OCI-LY1 (cell line): ENCODE measurements at regions not wholly inside any gene's neighbourhood (a gene's known extent, or its start where the extent isn't known, plus 50 kb on each side); places are given as distances from the start of the nearest gene placed in this dataset.

Experiments used
- CTCF ChIP-seq: fragments of 200-600 bp; sonication (generic), shearing (Covaris generic); IDR thresholded peaks from 2 replicates; pipeline ENCODE4 v1.5.1; 2017; ENCODE audit warnings: mild to moderate bottlenecking, antibody characterized with exemption, low read length, moderate library complexity, mixed read lengths
- EZH2 ChIP-seq: fragments of 200-600 bp; sonication (generic), shearing (Covaris generic); IDR thresholded peaks from 2 replicates; pipeline ENCODE4 v1.8.0; 2017; ENCODE audit warnings: borderline replicate concordance, mixed run types, mild to moderate bottlenecking, antibody characterized with exemption, low read length, moderate library complexity, mixed read lengths

GRCh38 chr7:11231190-11231589, 257.5 kb downstream of the PHF14 start:
- TF ChIP-seq EZH2 (no peak), CTCF (no peak)
